ENCODE measurements at regions not wholly inside any gene's neighbourhood (a gene's known extent, or its start where the extent isn't known, plus 50 kb on each side); places are given as distances from the start of the nearest gene placed in this dataset.
"Not testable (repeated sequence)": the region's sequence is repeated elsewhere in the genome, so short reads cannot be mapped to it uniquely, and the experiment has no call there.

DNA sequence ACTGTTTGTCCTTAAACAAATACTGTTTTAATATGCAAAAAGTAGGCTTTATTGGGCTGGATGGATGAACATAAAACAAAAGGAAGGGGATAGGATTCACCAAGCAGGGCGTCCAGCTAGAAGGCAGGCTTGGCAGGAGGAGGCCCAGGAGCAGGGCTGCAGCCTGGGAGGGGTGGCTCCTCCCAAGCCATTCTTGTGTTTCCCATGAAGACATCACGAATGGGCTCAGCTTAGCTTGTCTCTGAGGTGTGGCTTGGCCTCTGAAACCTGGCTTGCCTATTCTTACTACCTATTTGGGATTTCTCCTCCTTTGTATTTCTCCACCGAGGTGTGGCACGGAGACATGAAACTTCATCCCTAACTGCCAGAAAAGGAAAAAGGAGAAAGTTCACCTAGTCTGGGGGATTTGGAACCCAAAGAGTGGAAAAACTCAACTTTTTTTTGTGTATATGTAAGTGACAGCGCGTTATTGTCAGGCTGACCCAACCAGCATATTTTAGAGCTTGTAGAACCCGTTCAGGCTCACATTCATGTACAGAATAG is 481.9 kb upstream of the SPRED2 start:
- no peak for DNase-seq (ENCODE audit: low spot score)

DNA sequence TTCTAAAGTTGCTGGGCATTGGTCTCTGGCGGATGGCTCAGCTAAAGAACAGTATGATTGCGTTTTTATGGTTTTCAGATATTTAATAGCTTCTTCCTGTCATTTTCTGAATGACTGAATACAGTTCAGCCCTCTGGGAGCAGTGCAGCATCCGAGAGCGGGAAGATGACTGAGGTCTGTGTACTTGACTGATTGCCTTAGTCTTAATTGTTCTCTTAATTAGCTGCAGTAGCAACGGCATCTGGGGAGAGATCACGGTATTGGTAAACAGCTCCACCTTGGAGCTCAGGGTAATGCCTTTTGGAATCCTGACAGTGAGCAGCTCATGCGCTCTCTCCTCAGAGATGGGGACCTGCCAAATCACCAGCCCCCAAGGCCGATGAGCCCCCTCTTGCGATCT is 481.4 kb upstream of the SPRED2 start:
- no peak for DNase-seq (ENCODE audit: low spot score)

DNA sequence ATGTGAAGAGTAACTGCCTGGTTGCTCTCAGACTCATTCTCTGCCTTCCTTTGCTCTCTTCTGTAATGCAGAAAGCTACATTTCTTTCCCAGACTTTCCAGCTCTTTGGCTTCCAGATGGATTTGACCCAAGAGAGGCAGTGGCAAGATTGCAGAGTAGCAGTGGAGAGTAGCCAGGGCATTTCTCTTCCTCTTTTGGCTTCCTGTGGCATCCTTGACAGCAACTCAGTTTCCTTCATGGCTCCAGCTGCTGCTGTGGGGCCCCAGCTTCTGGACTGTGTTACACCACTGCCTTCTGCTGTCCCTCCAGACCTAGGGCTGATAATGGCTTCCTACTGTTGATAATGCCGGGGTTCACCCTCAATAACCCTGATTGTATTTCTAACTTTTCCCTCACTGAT is 469.4 kb upstream of the SPRED2 start:
- no peak for DNase-seq (ENCODE audit: low spot score)

DNA sequence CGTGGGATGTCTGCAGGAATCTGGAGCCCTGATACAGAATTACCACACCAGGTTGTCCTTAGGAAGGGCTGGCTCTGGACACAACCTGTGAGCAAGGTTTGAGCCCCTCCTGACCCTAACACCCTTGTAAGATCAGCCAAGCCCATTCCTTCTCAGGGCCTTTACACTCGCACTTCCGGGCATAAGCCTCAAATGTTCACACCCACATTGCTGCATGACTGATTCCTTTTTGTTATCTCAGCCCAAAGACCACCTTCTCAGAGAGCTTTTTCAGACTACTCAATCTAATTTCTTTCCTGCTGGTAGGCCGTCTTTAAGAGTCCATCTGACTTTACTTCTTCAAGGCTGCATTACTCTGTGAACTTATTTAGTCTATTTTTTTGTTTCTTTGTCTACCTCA is 464.0 kb upstream of the SPRED2 start:
- DNase-seq (ENCODE audit: low spot score): no peak

GRCh38 chr2:65890131-65890530 is 457.7 kb upstream of the SPRED2 start:
- DNase-seq (ENCODE audit: low spot score): not testable (repeated sequence)

GRCh38 chr2:65885266-65885665 is 452.9 kb upstream of the SPRED2 start:
- DNase-seq (ENCODE audit: low spot score): no peak

DNA sequence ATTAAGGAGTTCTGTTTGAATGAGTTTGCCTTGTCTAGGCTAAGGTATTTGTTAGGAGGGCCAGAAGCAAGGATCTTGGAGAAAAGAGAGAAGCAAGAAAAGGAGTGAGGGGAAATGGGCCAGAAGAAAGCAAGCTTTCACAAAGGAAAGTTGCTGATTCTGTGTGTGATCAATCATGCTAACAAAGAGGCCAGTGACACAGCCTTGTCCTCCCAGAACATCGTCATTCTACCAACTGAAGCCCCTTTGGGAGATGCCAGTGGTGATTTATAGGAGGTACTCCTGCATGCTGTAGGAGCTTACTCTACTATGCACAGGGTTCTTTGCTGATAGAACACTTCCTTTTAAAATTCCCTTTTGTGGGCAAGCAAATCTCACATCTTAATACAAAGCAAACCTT is 449.2 kb upstream of the SPRED2 start:
- no peak for DNase-seq (ENCODE audit: low spot score)

DNA sequence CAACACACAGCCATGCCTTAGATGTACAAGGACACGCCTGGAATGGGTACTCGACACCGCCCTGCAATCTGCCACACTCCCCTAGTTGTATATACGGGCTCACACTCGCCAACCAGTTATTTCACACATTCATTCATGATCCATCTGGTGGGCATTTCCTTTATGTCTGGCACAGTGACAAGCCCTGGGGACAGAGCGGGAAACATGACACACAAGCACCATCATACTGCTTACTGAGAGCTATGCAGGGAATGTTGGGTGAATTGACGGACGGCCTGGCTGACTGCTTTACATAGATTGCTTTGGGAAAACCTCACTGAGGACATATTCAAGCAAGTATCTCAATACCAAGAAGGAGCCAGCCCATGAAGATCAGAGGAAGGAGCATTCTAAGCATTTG is 448.0 kb upstream of the SPRED2 start:
- DNase-seq (ENCODE audit: low spot score): no peak

GRCh38 chr2:65878011-65878340 is 445.6 kb upstream of the SPRED2 start:
- DNase-seq (ENCODE audit: low spot score): no peak

DNA sequence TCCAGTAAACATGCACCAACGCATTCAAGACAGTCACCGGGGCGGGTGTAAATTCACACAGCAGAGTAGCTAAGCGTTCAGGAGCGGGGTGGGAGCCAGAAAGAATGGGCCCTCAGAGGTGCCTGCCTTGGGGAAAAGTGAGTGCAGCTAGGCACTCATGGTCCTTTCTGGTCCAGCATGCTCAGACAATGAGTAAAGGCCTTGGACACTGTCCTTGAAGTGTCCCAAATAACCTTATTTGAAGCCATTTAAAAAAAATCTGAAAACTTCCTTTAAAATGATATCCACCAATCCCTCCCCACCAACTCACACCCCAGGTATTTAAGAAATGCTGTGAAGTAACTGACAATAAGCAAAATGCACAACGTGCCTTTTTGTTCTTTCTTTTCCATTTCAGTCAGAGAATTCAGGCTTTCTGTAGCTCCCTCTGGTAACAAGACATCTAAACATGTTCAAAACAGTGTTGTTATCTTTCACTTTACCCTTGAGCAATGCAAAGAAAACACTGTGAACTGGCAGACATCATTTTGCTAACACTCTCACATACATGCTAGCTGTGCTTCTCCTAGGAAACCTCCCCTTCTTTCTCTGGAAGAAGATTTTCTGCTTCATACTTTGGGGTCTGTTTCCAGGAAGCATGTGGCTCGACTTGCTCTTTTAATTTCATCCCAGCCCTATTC is 445.1 kb upstream of the SPRED2 start:
- no peak for DNase-seq (ENCODE audit: low spot score)

- DNase-seq (ENCODE audit: low spot score): no peak
Measured at GRCh38 chr2:65876114-65876513, 443.7 kb upstream of the SPRED2 start.

- DNase-seq (ENCODE audit: low spot score): no peak
Measured at GRCh38 chr2:65870826-65871225, 438.4 kb upstream of the SPRED2 start.

DNA sequence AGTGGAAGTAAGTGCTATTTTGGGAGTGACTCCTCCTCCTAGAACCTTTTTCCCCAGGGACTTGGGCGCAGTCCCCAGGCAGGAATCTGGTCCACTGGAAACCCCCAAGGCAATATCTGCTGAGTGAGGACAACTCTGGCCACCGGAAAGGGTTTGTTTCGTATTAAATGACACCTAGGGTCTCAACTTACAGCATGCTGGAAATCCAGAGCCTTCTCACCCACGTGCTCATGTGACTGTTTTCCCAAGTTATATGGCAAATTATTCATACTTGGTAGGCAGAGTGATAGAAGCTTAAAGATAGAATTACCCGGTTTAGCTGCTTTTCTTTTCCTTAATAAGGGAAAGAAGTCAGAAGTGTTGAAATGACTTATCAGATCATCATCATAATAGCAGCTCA is 436.9 kb upstream of the SPRED2 start:
- no peak for DNase-seq (ENCODE audit: low spot score)

DNA sequence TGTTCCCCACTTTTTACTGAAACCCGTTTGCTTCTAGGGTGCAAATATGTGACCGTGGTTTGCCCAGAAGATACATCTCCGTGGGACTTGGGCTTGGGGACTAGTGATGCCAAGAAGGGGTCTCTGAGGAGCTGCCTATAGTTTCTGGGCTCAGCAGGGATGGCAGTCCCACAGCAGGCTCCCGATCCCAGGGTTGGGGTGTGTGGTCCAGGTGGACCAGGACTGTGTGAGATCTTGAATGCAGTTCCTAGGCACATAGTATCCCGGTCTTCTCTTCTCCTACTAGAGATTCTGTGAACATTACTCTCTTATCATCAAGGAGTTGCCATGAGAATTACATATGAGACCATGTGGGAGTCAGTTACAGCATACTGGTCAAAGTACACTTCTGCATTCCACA is 435.8 kb upstream of the SPRED2 start:
- DNase-seq (ENCODE audit: low spot score): no peak

GRCh38 chr2:65867446-65867845 is 435.0 kb upstream of the SPRED2 start:
- DNase-seq (ENCODE audit: low spot score): no peak

DNA sequence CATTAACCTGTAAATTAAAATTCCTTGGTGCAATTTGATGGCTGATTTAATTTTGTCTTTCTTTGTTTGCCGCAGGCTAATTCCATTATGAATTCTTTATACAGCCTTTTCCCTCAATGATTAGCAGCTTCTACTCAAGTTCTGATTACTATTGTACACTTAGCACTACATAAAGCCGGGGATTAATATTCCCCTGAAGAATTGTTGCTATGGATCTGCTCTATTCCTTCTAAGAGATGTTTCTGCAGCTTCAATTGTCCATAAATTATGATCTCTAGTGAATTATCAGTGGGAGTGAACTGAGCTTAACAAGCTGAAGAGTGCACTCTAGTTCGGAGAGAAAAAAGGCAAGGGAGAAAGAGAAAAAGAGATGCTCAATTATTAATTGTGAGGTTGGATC is 433.7 kb upstream of the SPRED2 start:
- DNase-seq (ENCODE audit: low spot score): no peak

DNA sequence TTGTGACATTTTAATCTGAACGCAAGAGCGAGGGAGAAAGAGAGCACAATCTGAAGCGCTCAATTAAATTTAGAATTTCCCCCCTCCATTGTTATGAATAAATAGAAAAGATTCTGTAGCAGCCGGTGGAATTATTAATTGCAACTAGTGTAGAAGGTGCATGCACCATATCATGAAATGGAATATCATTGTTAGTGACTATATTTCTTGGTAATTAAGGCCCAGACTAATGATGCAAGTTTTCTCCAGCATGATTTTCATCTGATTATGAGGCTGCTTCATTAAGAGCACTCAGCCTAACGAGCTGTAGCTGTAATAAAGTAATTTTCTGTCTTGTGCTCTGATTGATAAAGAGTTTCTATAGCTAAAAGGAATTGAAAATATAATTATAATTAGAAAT is 432.2 kb upstream of the SPRED2 start:
- no peak for DNase-seq (ENCODE audit: low spot score)

DNA sequence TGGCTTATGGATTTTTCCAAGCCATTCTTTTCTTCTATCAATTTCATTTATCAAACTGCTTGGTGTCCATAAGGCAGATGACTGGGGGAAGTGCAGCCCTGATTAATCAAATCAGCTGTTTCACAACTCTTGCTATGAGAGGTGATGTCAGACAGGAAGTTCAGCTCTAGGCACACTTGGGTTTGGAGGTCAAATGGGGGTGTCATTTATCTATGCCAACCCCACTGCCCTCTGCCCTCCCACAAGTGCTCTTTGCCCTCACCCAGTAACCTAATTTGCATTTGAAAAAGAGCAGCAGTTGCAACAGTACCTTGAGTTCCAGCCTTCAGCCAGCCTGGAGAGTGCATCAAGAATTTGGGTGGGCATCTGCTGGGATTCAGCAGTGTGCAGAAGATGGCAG is 431.3 kb upstream of the SPRED2 start:
- DNase-seq (ENCODE audit: low spot score): no peak

DNA sequence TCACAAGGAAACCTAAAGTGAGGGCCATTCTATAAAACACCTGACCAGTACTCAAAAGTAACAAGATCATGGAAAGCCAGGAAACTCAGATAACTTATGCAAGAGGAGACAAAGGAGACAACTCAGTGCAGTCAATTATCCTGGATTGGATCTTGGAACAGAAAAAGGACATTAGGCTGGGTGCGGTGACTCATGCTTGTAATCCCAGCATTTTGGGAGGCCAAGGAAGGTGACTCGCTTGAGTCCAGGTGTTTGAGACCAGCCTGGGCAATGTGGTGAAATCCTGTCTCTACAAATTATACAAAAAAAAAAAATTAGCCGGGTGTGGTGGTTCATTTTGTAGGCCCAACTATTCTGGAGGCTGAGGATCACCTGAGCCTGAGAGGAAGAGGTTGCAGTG is 424.5 kb upstream of the SPRED2 start:
- no peak for DNase-seq (ENCODE audit: low spot score)

- no peak for DNase-seq (ENCODE audit: low spot score)
Measured at GRCh38 chr2:65856423-65856822, 424.0 kb upstream of the SPRED2 start.

DNA sequence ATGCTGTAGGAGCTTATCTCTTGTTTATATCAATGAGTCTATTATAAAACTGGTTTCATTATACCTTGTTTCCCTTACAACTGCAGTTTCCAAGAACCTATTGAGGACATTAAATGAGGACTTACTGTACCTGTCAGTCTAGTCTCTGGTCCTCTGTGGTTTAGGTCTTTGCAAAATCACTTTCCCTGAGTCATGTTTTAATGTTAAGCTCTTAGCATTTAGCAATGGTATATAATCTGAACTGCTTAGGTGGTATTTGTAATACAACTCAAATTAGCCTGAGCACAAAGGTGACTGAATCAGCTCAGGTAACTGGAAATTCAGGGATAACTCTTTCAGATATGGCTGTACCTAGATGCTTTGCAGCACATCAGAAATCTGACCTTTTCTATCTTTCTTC is 418.3 kb upstream of the SPRED2 start:
- DNase-seq (ENCODE audit: low spot score): no peak

DNA sequence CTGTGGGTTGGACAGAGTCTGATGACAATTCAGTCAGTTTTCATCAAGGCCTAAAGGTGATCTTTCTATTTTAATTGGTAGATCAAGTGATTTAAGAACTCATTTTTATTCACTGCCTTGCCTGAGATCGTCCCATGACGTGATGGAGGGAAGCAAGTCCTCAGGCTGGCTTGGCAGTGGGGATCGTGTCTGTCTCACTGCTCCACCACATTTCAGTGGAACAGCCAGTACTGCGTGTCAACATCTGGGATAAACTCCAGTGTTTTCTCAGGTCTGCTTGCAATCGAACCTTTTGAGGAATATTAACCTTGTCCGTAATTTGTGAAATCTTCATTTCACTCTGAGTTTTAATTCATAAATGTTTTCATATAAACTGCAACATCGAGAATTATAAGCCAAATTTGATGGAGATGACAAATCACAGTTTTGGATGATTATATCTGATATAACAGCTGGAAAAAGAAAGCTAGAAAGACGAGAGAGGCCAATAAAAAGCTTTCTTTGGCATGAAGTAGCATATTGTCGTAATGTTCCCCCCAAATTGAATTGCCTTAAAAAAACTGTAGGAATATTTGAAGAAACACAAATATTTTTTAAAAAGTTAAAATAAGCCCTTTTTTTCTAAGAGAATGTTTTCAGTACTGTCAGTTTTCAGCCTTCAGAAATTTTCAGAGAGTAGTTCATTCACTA is 414.7 kb upstream of the SPRED2 start:
- DNase-seq (ENCODE audit: low spot score): no peak

DNA sequence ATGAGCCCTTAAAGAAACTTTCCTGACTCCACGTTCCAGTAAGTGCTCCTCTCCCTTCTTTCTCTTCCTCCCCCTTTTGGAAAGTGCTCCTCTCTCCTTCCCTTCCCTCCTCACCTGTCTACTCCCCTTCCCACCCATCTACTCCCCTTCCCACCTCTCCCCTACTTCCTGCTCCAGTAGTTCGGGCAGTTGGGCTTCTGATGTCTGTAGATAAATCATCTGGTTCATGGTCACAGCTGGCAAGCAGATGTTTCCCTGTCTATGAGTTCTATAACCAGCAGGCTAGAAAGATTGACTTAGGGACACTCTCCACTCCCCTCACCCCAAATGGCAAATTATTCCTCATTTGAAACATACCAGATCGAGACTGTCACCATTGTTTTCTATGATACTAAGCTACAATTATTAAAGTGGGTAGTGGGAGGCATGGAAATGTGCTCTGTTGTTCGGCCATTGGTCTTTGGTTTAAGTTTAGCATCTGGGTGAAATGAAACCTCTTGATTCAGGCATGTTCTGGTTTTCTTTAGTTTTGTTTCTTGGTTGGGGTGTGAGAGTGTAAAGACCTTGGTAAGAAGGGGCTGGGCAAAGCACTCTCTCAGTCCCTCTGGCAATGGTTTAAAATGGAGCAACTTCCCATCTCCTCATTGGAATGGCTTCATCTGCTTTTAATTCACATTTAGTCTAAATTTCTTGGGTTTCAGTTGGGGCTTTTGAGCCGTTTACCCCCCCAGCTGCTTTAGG is 413.2 kb upstream of the SPRED2 start:
- DNase-seq (ENCODE audit: low spot score): no peak

Data from HuH-7.5 (cell line).